A673 (cell line): ENCODE measurements at regions not wholly inside any gene's neighbourhood (a gene's known extent, or its start where the extent isn't known, plus 50 kb on each side); places are given as distances from the start of the nearest gene placed in this dataset.

Experiments
- EZH2 ChIP-seq: fragments of 200-600 bp; sonication (generic); IDR thresholded peaks from 2 replicates; pipeline ENCODE4 v1.6.1; 2017; ENCODE audit warnings: borderline replicate concordance, low read depth, mild to moderate bottlenecking, mixed read lengths, antibody characterized with exemption, low read length; ENCODE audit not compliant: poor library complexity, severe bottlenecking
- TF ChIP-seq, protein P1 (sequence below): fragments of 300-800, 200-600 bp; sonication (generic); conservative IDR thresholded peaks from 2 replicates; pipeline ENCODE4 v1.5.1; 2017; ENCODE audit warnings: low read depth, mild to moderate bottlenecking, antibody characterized with exemption, low read length, moderate library complexity, mixed read lengths

DNA sequence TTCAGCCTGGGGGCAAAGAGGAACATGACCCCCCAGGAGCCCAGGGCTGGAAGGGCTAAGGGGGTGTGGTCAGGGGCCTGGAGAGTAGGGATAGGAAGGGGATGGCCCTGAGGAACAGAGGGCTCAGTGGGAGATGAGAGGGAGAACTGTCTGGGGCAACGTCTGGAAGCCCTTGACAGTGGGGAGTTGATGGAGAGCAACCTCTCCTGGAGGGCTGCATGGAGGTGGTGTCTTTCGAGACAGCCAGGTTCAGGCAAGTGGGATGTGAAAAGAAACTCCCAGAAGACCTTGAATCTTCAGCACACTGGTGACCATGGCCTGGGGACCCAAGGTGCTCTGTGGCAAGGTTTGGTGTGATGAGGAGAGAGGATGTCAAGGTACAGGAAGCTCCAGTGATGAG, 54.2 kb upstream of the RUNX3 start:
- TF ChIP-seq, protein P1, sequence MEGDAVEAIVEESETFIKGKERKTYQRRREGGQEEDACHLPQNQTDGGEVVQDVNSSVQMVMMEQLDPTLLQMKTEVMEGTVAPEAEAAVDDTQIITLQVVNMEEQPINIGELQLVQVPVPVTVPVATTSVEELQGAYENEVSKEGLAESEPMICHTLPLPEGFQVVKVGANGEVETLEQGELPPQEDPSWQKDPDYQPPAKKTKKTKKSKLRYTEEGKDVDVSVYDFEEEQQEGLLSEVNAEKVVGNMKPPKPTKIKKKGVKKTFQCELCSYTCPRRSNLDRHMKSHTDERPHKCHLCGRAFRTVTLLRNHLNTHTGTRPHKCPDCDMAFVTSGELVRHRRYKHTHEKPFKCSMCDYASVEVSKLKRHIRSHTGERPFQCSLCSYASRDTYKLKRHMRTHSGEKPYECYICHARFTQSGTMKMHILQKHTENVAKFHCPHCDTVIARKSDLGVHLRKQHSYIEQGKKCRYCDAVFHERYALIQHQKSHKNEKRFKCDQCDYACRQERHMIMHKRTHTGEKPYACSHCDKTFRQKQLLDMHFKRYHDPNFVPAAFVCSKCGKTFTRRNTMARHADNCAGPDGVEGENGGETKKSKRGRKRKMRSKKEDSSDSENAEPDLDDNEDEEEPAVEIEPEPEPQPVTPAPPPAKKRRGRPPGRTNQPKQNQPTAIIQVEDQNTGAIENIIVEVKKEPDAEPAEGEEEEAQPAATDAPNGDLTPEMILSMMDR = no peak
- no peak for TF ChIP-seq EZH2
